ENCODE measurements at regions not wholly inside any gene's neighbourhood (a gene's known extent, or its start where the extent isn't known, plus 50 kb on each side); places are given as distances from the start of the nearest gene placed in this dataset.
"Not testable (repeated sequence)": the region's sequence is repeated elsewhere in the genome, so short reads cannot be mapped to it uniquely, and the experiment has no call there.

GRCh38 chrX:33908074-33908473 is 224.0 kb downstream of the FAM47A start:
- H3K9ac ChIP-seq (ENCODE audit: low read length in 2 of 2): no peak overlapping the region
- no peak overlapping the region for H3K4me3 ChIP-seq (ENCODE audit: low read length in 2 of 2)
- H3K36me3 ChIP-seq (ENCODE audit: control insufficient read depth in 2 of 2, insufficient read depth in 2 of 2, low read length in 2 of 2): no peaks in the 10 kb centered on the region
- H3K27ac ChIP-seq (ENCODE audit: low read length): no peak overlapping the region
- peaks cover 0 to 3% of the 10 kb centered on the region in 2 donors for H3K9me3 ChIP-seq (ENCODE audit: control insufficient read depth in 2 of 2, low read length in 2 of 2)
- no peaks in the 10 kb centered on the region for H3K4me1 ChIP-seq (ENCODE audit: control insufficient read depth, insufficient read depth, low read length)
- H3K27me3 ChIP-seq (ENCODE audit: control insufficient read depth in 1 of 2, insufficient read depth in 2 of 2, low read length in 2 of 2): peaks cover 0 to 4% of the 10 kb centered on the region in 2 donors

- Histone ChIP-seq H3K27ac (ENCODE audit: low read length) (no peak overlapping the region), H3K9me3 (ENCODE audit: control insufficient read depth in 2 of 2, low read length in 2 of 2) (peaks cover 0 to 3% of the 10 kb centered on the region in 2 donors), H3K9ac (ENCODE audit: low read length in 2 of 2) (no peak overlapping the region), H3K36me3 (ENCODE audit: control insufficient read depth in 2 of 2, insufficient read depth in 2 of 2, low read length in 2 of 2) (no peaks in the 10 kb centered on the region), H3K4me3 (ENCODE audit: low read length in 2 of 2) (no peak overlapping the region), H3K4me1 (ENCODE audit: control insufficient read depth, insufficient read depth, low read length) (no peaks in the 10 kb centered on the region), H3K27me3 (ENCODE audit: control insufficient read depth in 1 of 2, insufficient read depth in 2 of 2, low read length in 2 of 2) (peaks cover 0 to 4% of the 10 kb centered on the region in 2 donors)
Measured at GRCh38 chrX:33906971-33907370, 225.1 kb downstream of the FAM47A start.

- Histone ChIP-seq H3K4me3 (ENCODE audit: low read length in 2 of 2) (no peak overlapping the region), H3K4me1 (ENCODE audit: control insufficient read depth, insufficient read depth, low read length) (no peaks in the 10 kb centered on the region), H3K36me3 (ENCODE audit: control insufficient read depth in 2 of 2, insufficient read depth in 2 of 2, low read length in 2 of 2) (no peaks in the 10 kb centered on the region), H3K27ac (ENCODE audit: low read length) (no peak overlapping the region), H3K27me3 (ENCODE audit: control insufficient read depth in 1 of 2, insufficient read depth in 2 of 2, low read length in 2 of 2) (no peaks in the 10 kb centered on the region), H3K9me3 (ENCODE audit: control insufficient read depth in 2 of 2, low read length in 2 of 2) (no peaks in the 10 kb centered on the region), H3K9ac (ENCODE audit: low read length in 2 of 2) (no peak overlapping the region)
Measured at GRCh38 chrX:33892670-33893069, 239.4 kb downstream of the FAM47A start.

- H3K27me3 ChIP-seq (ENCODE audit: control insufficient read depth in 1 of 2, insufficient read depth in 2 of 2, low read length in 2 of 2): no peaks in the 10 kb centered on the region
- H3K27ac ChIP-seq (ENCODE audit: low read length): no peak overlapping the region
- H3K4me1 ChIP-seq (ENCODE audit: control insufficient read depth, insufficient read depth, low read length): no peaks in the 10 kb centered on the region
- H3K9ac ChIP-seq (ENCODE audit: low read length in 2 of 2): no peak overlapping the region
- H3K36me3 ChIP-seq (ENCODE audit: control insufficient read depth in 2 of 2, insufficient read depth in 2 of 2, low read length in 2 of 2): no peaks in the 10 kb centered on the region
- no peak overlapping the region for H3K4me3 ChIP-seq (ENCODE audit: low read length in 2 of 2)
- peaks cover 0 to 5% of the 10 kb centered on the region in 2 donors for H3K9me3 ChIP-seq (ENCODE audit: control insufficient read depth in 2 of 2, low read length in 2 of 2)
Measured at GRCh38 chrX:33855251-33855650, 276.9 kb downstream of the FAM47A start.

GRCh38 chrX:33852146-33852545 is 280.0 kb downstream of the FAM47A start:
- H3K27me3 ChIP-seq (ENCODE audit: control insufficient read depth in 1 of 2, insufficient read depth in 2 of 2, low read length in 2 of 2); H3K27ac ChIP-seq (ENCODE audit: low read length); H3K9me3 ChIP-seq (ENCODE audit: control insufficient read depth in 2 of 2, low read length in 2 of 2); H3K4me1 ChIP-seq (ENCODE audit: control insufficient read depth, insufficient read depth, low read length); H3K36me3 ChIP-seq (ENCODE audit: control insufficient read depth in 2 of 2, insufficient read depth in 2 of 2, low read length in 2 of 2); H3K4me3 ChIP-seq (ENCODE audit: low read length in 2 of 2); H3K9ac ChIP-seq (ENCODE audit: low read length in 2 of 2): not testable (repeated sequence)

GRCh38 chrX:33840176-33840575 is 291.9 kb downstream of the FAM47A start:
- no peak overlapping the region for H3K4me3 ChIP-seq (ENCODE audit: low read length in 2 of 2)
- no peaks in the 10 kb centered on the region for H3K9me3 ChIP-seq (ENCODE audit: control insufficient read depth in 2 of 2, low read length in 2 of 2)
- no peaks in the 10 kb centered on the region for H3K27me3 ChIP-seq (ENCODE audit: control insufficient read depth in 1 of 2, insufficient read depth in 2 of 2, low read length in 2 of 2)
- no peaks in the 10 kb centered on the region for H3K4me1 ChIP-seq (ENCODE audit: control insufficient read depth, insufficient read depth, low read length)
- H3K36me3 ChIP-seq (ENCODE audit: control insufficient read depth in 2 of 2, insufficient read depth in 2 of 2, low read length in 2 of 2): no peaks in the 10 kb centered on the region
- no peak overlapping the region for H3K27ac ChIP-seq (ENCODE audit: low read length)
- H3K9ac ChIP-seq (ENCODE audit: low read length in 2 of 2): no peak overlapping the region

GRCh38 chrX:33831211-33831610 is 300.9 kb downstream of the FAM47A start:
- H3K4me3 ChIP-seq (ENCODE audit: low read length in 2 of 2): no peak overlapping the region
- no peaks in the 10 kb centered on the region for H3K4me1 ChIP-seq (ENCODE audit: control insufficient read depth, insufficient read depth, low read length)
- peaks cover 0 to 2% of the 10 kb centered on the region in 2 donors for H3K9me3 ChIP-seq (ENCODE audit: control insufficient read depth in 2 of 2, low read length in 2 of 2)
- H3K27ac ChIP-seq (ENCODE audit: low read length): no peak overlapping the region
- no peaks in the 10 kb centered on the region for H3K27me3 ChIP-seq (ENCODE audit: control insufficient read depth in 1 of 2, insufficient read depth in 2 of 2, low read length in 2 of 2)
- H3K36me3 ChIP-seq (ENCODE audit: control insufficient read depth in 2 of 2, insufficient read depth in 2 of 2, low read length in 2 of 2): no peaks in the 10 kb centered on the region
- no peak overlapping the region for H3K9ac ChIP-seq (ENCODE audit: low read length in 2 of 2)

GRCh38 chrX:33817266-33817665 is 314.8 kb downstream of the FAM47A start:
- no peak overlapping the region for H3K27ac ChIP-seq (ENCODE audit: low read length)
- H3K4me3 ChIP-seq (ENCODE audit: low read length in 2 of 2): no peak overlapping the region
- H3K27me3 ChIP-seq (ENCODE audit: control insufficient read depth in 1 of 2, insufficient read depth in 2 of 2, low read length in 2 of 2): no peaks in the 10 kb centered on the region
- H3K9ac ChIP-seq (ENCODE audit: low read length in 2 of 2): no peak overlapping the region
- no peaks in the 10 kb centered on the region for H3K4me1 ChIP-seq (ENCODE audit: control insufficient read depth, insufficient read depth, low read length)
- H3K9me3 ChIP-seq (ENCODE audit: control insufficient read depth in 2 of 2, low read length in 2 of 2): no peaks in the 10 kb centered on the region
- no peaks in the 10 kb centered on the region for H3K36me3 ChIP-seq (ENCODE audit: control insufficient read depth in 2 of 2, insufficient read depth in 2 of 2, low read length in 2 of 2)

GRCh38 chrX:33808636-33809035 is 323.5 kb downstream of the FAM47A start:
- Histone ChIP-seq H3K4me1 (ENCODE audit: control insufficient read depth, insufficient read depth, low read length) (no peaks in the 10 kb centered on the region), H3K36me3 (ENCODE audit: control insufficient read depth in 2 of 2, insufficient read depth in 2 of 2, low read length in 2 of 2) (no peaks in the 10 kb centered on the region), H3K4me3 (ENCODE audit: low read length in 2 of 2) (no peak overlapping the region), H3K27ac (ENCODE audit: low read length) (no peak overlapping the region), H3K9me3 (ENCODE audit: control insufficient read depth in 2 of 2, low read length in 2 of 2) (no peaks in the 10 kb centered on the region), H3K27me3 (ENCODE audit: control insufficient read depth in 1 of 2, insufficient read depth in 2 of 2, low read length in 2 of 2) (no peaks in the 10 kb centered on the region), H3K9ac (ENCODE audit: low read length in 2 of 2) (no peak overlapping the region)

GRCh38 chrX:33784548-33784947 is 347.6 kb downstream of the FAM47A start:
- no peaks in the 10 kb centered on the region for H3K36me3 ChIP-seq (ENCODE audit: control insufficient read depth in 2 of 2, insufficient read depth in 2 of 2, low read length in 2 of 2)

GRCh38 chrX:33741807-33742206 is 390.3 kb downstream of the FAM47A start:
- H3K27ac ChIP-seq (ENCODE audit: low read length): no peak overlapping the region
- no peak overlapping the region for H3K4me3 ChIP-seq (ENCODE audit: low read length in 2 of 2)
- no peaks in the 10 kb centered on the region for H3K9me3 ChIP-seq (ENCODE audit: control insufficient read depth in 2 of 2, low read length in 2 of 2)
- H3K9ac ChIP-seq (ENCODE audit: low read length in 2 of 2): no peak overlapping the region
- no peaks in the 10 kb centered on the region for H3K36me3 ChIP-seq (ENCODE audit: control insufficient read depth in 2 of 2, insufficient read depth in 2 of 2, low read length in 2 of 2)
- H3K27me3 ChIP-seq (ENCODE audit: control insufficient read depth in 1 of 2, insufficient read depth in 2 of 2, low read length in 2 of 2): no peaks in the 10 kb centered on the region
- H3K4me1 ChIP-seq (ENCODE audit: control insufficient read depth, insufficient read depth, low read length): no peaks in the 10 kb centered on the region

More at GRCh38 chrX:33784548-33784947, 347.6 kb downstream of the FAM47A start:
- no peaks in the 10 kb centered on the region for H3K27me3 ChIP-seq (ENCODE audit: control insufficient read depth in 1 of 2, insufficient read depth in 2 of 2, low read length in 2 of 2)
- H3K4me1 ChIP-seq (ENCODE audit: control insufficient read depth, insufficient read depth, low read length): no peaks in the 10 kb centered on the region
- no peak overlapping the region for H3K4me3 ChIP-seq (ENCODE audit: low read length in 2 of 2)
- H3K9ac ChIP-seq (ENCODE audit: low read length in 2 of 2): no peak overlapping the region
- no peak overlapping the region for H3K27ac ChIP-seq (ENCODE audit: low read length)
- H3K9me3 ChIP-seq (ENCODE audit: control insufficient read depth in 2 of 2, low read length in 2 of 2): no peaks in the 10 kb centered on the region

All from stomach smooth muscle (tissue), 2 donors.